HS-27A (cell line): ENCODE measurements at regions not wholly inside any gene's neighbourhood (a gene's known extent, or its start where the extent isn't known, plus 50 kb on each side); places are given as distances from the start of the nearest gene placed in this dataset.

Experiments used
- DNase-seq: peaks from one replicate; pipeline ENCODE4 v3.0.0-alpha.2; 2012; ENCODE audit warnings: low read depth, missing footprints

DNA sequence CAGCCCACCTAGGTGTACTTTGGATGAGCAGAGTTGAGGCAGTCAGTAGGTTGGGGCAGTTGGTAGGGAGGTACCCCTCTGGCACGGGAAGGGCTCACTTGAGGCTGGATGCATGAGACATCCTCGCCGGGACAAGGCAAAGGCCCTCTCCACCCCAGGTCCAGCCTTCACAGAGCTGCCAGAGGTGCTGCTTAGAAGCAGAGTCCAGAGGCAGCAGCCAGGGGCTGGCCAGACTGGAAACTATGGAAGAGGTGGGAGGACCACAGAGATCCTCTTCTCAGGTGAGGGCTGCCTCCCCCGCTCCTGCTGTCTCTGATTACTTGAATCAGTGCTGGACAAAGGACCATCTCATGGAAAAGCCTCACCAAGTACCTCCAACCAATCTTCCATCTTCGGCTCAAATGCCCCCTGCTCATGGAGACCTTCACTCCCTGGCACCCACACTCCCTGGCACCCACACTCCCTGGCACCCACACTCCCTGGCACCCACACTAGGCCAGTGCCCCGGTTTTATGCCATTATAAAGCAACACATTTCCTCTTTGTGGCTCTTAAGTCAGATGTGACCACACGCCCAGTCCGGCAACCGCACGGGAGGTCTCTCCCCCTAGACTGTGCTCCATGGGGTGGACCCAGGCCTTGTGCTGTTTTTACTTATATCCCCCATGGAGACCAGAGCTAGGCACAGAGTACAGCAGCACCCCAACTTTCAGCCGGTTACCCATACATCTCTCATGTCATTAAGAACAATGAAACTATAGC is 100.1 kb downstream of the YTHDF1 start:
- no peak for DNase-seq

- no peak for DNase-seq
These were observed 101.1 kb downstream of the YTHDF1 start for GRCh38 chr20:63114693-63115311.

- DNase-seq, result no peak
These were observed 101.8 kb downstream of the YTHDF1 start for GRCh38 chr20:63114006-63114692.

DNA sequence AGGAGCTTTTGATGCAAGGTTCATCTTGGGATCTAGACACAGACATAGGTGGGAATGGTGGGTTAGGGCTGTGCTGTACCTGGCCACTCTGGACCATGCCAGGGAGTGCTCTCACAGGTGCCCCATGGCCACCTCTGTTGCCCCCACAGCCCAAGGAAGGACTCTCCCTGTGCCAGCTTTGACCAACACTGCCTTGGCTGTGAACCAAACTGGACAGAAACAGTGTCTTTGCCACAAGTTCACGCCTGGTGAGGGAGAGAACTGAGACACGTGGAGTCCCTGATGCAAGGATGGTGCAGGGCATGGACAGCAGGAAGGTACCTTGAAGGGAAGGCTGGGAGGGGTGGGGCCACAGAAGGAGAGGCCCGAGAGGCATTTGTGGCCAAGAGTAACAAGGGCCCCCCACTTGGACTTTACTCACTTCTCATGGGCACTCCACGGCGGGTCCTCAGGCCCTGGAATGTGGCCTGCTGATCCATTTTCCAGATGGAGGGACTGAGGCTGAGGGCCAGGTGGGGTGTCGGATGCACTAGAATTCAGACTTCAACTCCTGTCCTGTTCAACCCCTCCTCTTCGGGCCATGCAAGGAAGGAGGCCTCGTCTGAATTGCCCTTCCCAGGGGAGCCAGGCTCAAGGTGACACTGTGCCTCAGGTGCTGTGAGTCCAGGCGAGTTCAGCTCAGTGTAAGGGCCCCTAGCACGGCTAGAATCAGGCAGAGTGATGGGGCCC is 103.3 kb downstream of the YTHDF1 start:
- DNase-seq, result no peak

GRCh38 chr20:63108247-63108646 is 101.5 kb upstream of the BHLHE23 start:
- no peak for DNase-seq

GRCh38 chr20:63107449-63108200 is 100.9 kb upstream of the BHLHE23 start:
- no peak for DNase-seq

GRCh38 chr20:63106765-63107448 is 100.1 kb upstream of the BHLHE23 start:
- DNase-seq, result no peak

- DNase-seq, result no peak
These were observed 99.5 kb upstream of the BHLHE23 start for GRCh38 chr20:63106108-63106764.

GRCh38 chr20:63105211-63106107 is 98.7 kb upstream of the BHLHE23 start:
- no peak for DNase-seq

- no peak for DNase-seq
These were observed 97.8 kb upstream of the BHLHE23 start for GRCh38 chr20:63104312-63105181.

DNA sequence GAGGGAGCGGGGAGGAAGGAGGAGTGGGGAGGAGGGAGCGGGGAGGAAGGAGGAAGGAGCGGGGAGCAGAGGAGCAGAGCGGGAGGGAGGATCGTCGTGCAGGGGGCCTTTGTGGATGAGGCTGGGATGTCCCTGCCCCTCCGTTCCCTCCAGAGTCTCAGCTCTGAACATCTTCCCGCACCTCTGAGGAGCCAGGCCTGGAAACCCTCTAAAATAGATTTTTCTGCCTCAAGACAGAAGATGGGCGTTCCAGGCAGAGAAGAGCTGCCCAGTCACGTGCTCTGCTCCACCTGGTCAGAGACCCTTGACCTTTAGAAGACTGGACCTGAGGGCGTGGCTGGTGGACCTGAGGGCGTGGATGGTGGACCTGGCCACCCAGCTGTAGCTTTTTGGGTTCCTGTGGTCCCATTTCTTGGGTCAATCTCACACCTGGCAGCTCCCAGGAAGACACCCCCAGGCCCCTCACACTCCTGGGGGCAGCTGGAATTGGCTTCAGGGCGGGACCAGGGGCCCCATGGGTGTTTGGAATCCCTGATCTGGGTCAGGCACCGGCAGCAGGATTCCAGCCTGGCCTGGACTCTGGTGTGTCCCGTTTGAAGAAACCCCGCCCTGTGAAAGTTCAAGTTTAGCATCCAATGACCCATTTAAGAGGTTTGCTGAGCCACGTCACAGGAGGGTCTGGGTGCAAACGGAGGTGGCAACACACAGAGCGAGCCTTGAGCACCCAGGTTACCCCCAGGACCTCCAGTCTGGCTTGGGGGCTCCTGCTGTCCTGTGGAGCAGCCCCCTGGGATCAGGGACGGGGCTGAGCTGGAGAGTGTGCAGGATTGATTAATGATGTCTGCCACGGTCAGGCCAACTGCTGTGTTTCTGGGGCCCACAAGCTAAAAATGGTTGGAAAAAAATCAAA is 96.9 kb upstream of the BHLHE23 start:
- DNase-seq, result no peak

- no peak for DNase-seq
These were observed 96.1 kb upstream of the BHLHE23 start for GRCh38 chr20:63102721-63103375.

DNA sequence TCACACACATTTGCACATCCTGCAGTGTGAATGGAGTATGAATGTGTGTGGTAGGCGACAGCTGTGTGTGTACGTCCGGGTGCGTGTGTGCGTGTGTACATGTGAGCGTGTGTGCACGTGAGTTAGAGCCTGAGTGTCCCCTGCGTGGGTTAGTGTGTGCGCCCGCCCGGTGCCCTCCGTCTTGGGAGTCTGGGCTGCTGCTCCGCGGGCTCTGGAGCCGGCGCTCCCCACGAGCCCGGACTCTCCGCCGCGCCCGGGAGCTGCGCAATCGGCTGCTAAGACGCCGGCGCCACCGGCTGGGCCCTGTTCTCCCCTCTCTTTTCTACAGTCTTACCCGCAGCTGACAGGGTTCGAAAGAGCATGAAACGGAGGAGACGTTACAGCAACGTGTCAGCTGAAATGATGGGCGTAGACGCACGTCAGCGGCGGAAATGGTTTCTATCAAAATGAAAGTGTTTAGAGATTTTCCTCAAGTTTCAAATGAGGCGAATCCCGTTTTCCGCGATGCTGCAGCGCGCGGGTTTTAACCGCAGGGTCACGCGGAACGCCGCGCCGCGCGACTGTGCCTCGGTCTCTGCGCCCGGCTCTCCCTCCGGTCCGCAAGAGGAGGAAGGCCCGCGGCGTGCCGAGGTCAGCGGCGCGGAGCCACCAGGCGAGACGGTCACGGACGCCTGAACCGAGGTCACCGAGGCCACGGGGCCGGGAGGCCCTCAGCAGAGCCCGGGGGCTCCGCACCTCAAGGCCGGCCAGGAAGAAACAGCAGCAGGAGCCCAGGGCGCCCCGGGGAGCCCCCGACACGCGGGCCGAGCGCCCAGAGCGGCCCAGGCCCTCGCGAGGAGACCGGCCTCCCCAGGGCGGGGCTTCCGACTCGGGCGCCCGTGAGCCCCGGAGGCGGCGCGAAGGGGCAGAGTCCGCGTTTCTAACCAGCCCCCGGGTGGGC is 95.3 kb upstream of the BHLHE23 start:
- no peak for DNase-seq

DNA sequence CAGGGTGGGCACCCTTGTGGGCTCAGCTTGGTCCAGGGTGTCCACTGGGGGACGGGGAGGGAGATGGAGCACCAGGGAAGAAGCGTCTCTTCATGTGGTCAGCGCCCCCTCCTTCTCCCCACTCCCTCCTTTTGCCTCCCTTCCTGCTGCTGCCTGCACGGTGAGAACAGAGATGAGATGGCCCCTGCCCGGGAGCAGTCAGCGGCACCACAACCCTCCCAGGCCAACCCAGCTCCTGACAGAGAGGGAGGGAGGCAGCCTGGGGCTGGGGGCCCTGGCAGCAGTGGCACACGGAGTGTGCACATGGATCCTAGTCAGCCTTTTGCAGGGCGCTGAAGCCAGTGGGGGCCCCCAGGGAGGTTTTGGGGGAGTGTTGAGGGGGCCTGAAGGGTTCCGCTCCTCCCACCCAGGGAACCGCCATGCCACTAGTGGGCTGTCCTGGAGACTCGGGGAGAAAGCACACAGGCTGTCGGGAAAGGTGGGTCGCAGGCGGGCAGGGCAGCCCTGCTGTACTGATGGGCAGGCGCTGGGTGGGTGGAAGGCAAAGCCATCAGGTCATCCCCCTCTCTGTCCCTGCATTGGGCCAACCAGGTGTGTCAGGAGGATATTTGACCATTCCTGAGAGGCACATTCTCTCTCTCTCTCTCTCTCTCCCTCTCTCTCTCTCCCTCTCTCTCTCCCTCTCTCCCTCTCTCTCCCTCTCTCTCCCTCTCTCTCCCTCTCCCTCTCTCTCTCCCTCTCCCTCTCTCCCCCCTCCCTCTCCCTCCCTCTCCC is 94.3 kb upstream of the BHLHE23 start:
- no peak for DNase-seq
